Tibial nerve (tissue), 3 donors: ENCODE measurements at regions not wholly inside any gene's neighbourhood (a gene's known extent, or its start where the extent isn't known, plus 50 kb on each side); places are given as distances from the start of the nearest gene placed in this dataset.

Experiments used
- CTCF ChIP-seq, 5 experiments: fragments of 200-600 bp in 3 of 5; fragments of 450-650 bp in 2 of 5; sonication (generic) in 3 of 5; IDR thresholded peaks; one replicate each; pipeline ENCODE4 v1.5.1; 2016 to 2019; ENCODE audit warnings: antibody characterized with exemption in 5 of 5, mild to moderate bottlenecking in 3 of 5, moderate library complexity in 2 of 5
- POLR2A ChIP-seq, 2 donors: fragments of 450-650 bp; IDR thresholded peaks; one replicate each; pipeline ENCODE4 v1.6.1; 2017; ENCODE audit warnings: antibody characterized with exemption in 2 of 2, mild to moderate bottlenecking in 2 of 2, moderate library complexity in 2 of 2

- no peak for TF ChIP-seq CTCF (IDR thresholded peaks at IDR 0.05)
- no peak for TF ChIP-seq POLR2A (IDR thresholded peaks at IDR 0.05)
Measured at GRCh38 chr10:43001427-43001795, 75.5 kb upstream of the RET start.
